Hepatocyte (in vitro differentiated cells): ENCODE measurements at regions not wholly inside any gene's neighbourhood (a gene's known extent, or its start where the extent isn't known, plus 50 kb on each side); places are given as distances from the start of the nearest gene placed in this dataset.

Experiments used
- DNase-seq: peaks from one replicate; pipeline ENCODE4 v3.0.0-alpha.2; 2016; ENCODE audit warnings: low spot score
- H2AFZ ChIP-seq: fragments of 200-600 bp; sonication (generic); 2 replicates; pipeline ENCODE4 v1.6.0; 2016; ENCODE audit warnings: antibody characterized with exemption, mild to moderate bottlenecking
- H3K27ac ChIP-seq: fragments of 200-600 bp; sonication (generic); 2 replicates; pipeline ENCODE4 v1.5.1; 2016; ENCODE audit warnings: mild to moderate bottlenecking
- H3K27me3 ChIP-seq: fragments of 200-600 bp; sonication (generic); 2 replicates; pipeline ENCODE4 v1.6.1; 2016
- H3K36me3 ChIP-seq: fragments of 200-600 bp; sonication (generic); replicated peaks from 2 replicates; pipeline ENCODE4 v1.5.1; 2016; ENCODE audit warnings: low read depth; ENCODE audit not compliant: insufficient read depth
- H3K4me1 ChIP-seq: fragments of 200-600 bp; sonication (generic); 2 replicates; pipeline ENCODE4 v1.5.1; 2016; ENCODE audit warnings: mild to moderate bottlenecking, moderate library complexity; ENCODE audit not compliant: insufficient read depth
- H3K4me2 ChIP-seq: fragments of 200-600 bp; sonication (generic); 2 replicates; pipeline ENCODE4 v1.6.0; 2016
- H3K4me3 ChIP-seq: fragments of 200-600 bp; sonication (generic); 2 replicates; pipeline ENCODE4 v1.5.1; 2016; ENCODE audit warnings: mild to moderate bottlenecking
- H3K79me2 ChIP-seq: fragments of 200-600 bp; sonication (generic); 2 replicates; pipeline ENCODE4 v1.6.0; 2017; ENCODE audit warnings: mild to moderate bottlenecking
- H3K9me2 ChIP-seq: fragments of 200-600 bp; sonication (generic); replicated peaks from 2 replicates; pipeline ENCODE4 v1.6.0; 2017; ENCODE audit warnings: mild to moderate bottlenecking; ENCODE audit not compliant: insufficient read depth
- H3K9me3 ChIP-seq: fragments of 200-600 bp; sonication (generic); 2 replicates; pipeline ENCODE4 v1.5.1; 2016; ENCODE audit warnings: low read depth, mild to moderate bottlenecking
- H4K20me1 ChIP-seq: fragments of 200-600 bp; sonication (generic); 2 replicates; pipeline ENCODE4 v1.6.0; 2016; ENCODE audit warnings: mild to moderate bottlenecking; ENCODE audit not compliant: insufficient read depth, poor library complexity, severe bottlenecking
- EZH2 ChIP-seq: fragments of 200-600 bp; sonication (generic); IDR thresholded peaks from 2 replicates; pipeline ENCODE4 v1.6.1; 2016; ENCODE audit warnings: antibody characterized with exemption, mild to moderate bottlenecking, borderline replicate concordance
- EZH2phosphoT487 ChIP-seq: fragments of 200-600 bp; sonication (generic); IDR thresholded peaks from one replicate; pipeline ENCODE4 v1.6.1; 2018; ENCODE audit warnings: antibody characterized with exemption, mild to moderate bottlenecking, low read depth, moderate library complexity; ENCODE audit not compliant: unreplicated experiment, severe bottlenecking
- WGBS: methylation state at CpG from one replicate; pipeline ENCODE4 v1.1.6; 2016; ENCODE audit warnings: low lambda C conversion rate; ENCODE audit errors: missing lambda C conversion rate; 5-methylcytosine and 5-hydroxymethylcytosine counted together
- TF ChIP-seq, protein P1 (sequence below): fragments of 200-600 bp; sonication (generic); IDR thresholded peaks from 2 replicates; pipeline ENCODE4 v1.5.1; 2016; ENCODE audit warnings: antibody characterized with exemption, mild to moderate bottlenecking; ENCODE audit not compliant: poor library complexity

DNA sequence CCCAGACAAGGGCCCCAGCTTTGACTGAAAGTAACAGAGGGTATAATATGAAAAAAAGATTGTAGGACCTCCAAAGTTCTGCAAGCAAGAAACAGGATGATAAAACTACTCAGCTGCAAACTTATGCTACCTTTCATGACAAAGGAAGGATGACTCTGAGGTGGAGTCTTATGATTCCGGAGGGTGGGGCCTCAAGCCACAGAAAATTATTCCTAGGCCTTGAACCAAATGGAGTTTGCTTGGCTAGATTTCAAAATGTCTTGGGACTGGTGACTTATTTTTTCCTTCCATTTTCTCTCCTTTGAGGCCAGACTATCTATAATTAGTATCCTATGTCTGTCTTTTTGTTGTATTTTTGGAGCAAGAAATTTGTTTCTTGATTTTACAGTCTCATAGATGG lies 336.4 kb downstream of the LRIG3 start:
- no peaks in the 10 kb centered on the region for H3K9me2 ChIP-seq
- no peak overlapping the region for H3K4me3 ChIP-seq
- H4K20me1 ChIP-seq: no peaks in the 10 kb centered on the region
- no peaks in the 10 kb centered on the region for H3K79me2 ChIP-seq
- no peak for DNase-seq
- H3K9me3 ChIP-seq: no peaks in the 10 kb centered on the region
- no peaks in the 10 kb centered on the region for H3K4me1 ChIP-seq
- H3K36me3 ChIP-seq: no peaks in the 10 kb centered on the region
- TF ChIP-seq EZH2: no peak
- TF ChIP-seq, protein P1, sequence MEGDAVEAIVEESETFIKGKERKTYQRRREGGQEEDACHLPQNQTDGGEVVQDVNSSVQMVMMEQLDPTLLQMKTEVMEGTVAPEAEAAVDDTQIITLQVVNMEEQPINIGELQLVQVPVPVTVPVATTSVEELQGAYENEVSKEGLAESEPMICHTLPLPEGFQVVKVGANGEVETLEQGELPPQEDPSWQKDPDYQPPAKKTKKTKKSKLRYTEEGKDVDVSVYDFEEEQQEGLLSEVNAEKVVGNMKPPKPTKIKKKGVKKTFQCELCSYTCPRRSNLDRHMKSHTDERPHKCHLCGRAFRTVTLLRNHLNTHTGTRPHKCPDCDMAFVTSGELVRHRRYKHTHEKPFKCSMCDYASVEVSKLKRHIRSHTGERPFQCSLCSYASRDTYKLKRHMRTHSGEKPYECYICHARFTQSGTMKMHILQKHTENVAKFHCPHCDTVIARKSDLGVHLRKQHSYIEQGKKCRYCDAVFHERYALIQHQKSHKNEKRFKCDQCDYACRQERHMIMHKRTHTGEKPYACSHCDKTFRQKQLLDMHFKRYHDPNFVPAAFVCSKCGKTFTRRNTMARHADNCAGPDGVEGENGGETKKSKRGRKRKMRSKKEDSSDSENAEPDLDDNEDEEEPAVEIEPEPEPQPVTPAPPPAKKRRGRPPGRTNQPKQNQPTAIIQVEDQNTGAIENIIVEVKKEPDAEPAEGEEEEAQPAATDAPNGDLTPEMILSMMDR: no peak
- TF ChIP-seq EZH2phosphoT487: no peak
- H3K27ac ChIP-seq: no peak overlapping the region
- H3K4me2 ChIP-seq: no peak overlapping the region
- no peaks in the 10 kb centered on the region for H3K27me3 ChIP-seq
- 95% methylated on average over 1 of the region's 1 CpG for WGBS
- H2AFZ ChIP-seq: no peak overlapping the region

DNA sequence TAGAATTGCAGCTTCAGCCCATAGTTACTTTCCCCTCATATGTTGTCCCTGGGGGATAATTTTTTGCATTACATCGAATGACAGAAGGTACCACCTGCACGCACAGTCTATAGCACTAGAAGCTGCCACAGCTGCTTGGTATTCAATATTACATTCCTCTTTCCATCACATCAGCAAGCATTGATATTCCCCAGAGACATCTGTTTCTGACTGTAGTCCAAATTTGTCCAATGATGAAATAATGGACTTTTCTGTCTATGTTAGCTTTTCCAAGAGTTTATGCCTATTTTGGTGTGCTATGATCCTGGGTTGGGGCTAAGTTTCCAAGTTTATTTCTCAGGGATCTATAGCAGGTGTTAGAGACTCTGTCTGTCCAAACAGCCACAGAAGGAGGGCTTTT lies 335.4 kb downstream of the LRIG3 start:
- H3K4me1 ChIP-seq: no peaks in the 10 kb centered on the region
- no peaks in the 10 kb centered on the region for H3K9me3 ChIP-seq
- no peak for DNase-seq
- no peak overlapping the region for H3K4me3 ChIP-seq
- H3K27me3 ChIP-seq: no peaks in the 10 kb centered on the region
- no peak overlapping the region for H3K27ac ChIP-seq
- no peaks in the 10 kb centered on the region for H3K9me2 ChIP-seq
- no peak overlapping the region for H2AFZ ChIP-seq
- no peaks in the 10 kb centered on the region for H3K79me2 ChIP-seq
- TF ChIP-seq EZH2phosphoT487 (no peak), EZH2 (no peak)
- H3K4me2 ChIP-seq: no peak overlapping the region
- WGBS: 98% methylated on average over 2 of the region's 2 CpGs
- H3K36me3 ChIP-seq: no peaks in the 10 kb centered on the region
- no peaks in the 10 kb centered on the region for H4K20me1 ChIP-seq

DNA sequence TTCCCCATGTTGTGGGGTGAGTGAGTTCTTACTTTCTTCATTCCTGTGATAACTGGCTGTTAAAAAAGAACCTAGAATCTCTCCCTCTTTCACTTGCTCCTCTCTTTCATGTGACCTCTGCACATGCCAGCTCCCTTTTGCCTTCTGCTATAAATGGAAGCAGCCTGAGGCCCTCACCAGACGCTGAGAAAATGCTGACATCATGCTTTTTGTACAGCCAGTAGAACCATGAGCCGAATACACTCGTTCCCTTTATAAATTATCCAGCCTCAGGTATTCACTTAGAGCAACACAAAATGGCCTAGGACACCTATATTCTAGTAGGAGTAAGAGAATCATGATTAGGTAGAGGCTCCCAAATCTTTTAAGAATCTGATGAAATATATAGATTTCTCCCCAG lies 333.5 kb downstream of the LRIG3 start:
- no peaks in the 10 kb centered on the region for H3K36me3 ChIP-seq
- no peak for DNase-seq
- 52% methylated on average over 3 of the region's 3 CpGs for WGBS

DNA sequence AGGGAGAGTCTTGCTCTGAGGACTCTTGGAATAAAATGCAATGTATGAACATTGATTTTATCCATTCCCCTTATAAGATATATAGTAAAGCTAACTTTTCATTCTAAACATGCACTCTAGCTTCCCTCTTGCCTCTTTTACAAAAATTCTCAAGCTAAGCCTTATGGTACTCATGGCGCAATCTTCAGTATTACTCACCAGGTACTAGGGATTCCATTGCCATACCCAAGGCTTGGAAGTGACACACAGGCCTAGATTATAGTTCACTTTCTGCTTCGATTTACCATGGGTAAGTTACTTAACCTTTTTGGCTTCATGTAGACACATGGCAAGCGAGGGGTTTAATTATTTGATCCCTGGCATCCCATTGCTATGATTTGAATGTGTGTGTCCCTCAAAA lies 331.5 kb downstream of the LRIG3 start:
- TF ChIP-seq, protein P1: no peak
- Histone ChIP-seq H3K27ac (no peak overlapping the region), H3K4me2 (no peak overlapping the region), H3K4me1 (peaks cover 3% of the 10 kb centered on the region), H4K20me1 (no peaks in the 10 kb centered on the region), H3K4me3 (no peak overlapping the region), H3K27me3 (no peaks in the 10 kb centered on the region), H3K36me3 (no peaks in the 10 kb centered on the region), H3K79me2 (no peaks in the 10 kb centered on the region), H3K9me2 (no peaks in the 10 kb centered on the region), H2AFZ (no peak overlapping the region), H3K9me3 (no peaks in the 10 kb centered on the region)
- no peak for DNase-seq
- WGBS: 64% methylated on average over 3 of the region's 3 CpGs

More for the DNA sequence above, 333.5 kb downstream of the LRIG3 start:
- Histone ChIP-seq H3K4me1 (no peaks in the 10 kb centered on the region), H3K9me2 (no peaks in the 10 kb centered on the region), H2AFZ (no peak overlapping the region), H4K20me1 (no peaks in the 10 kb centered on the region), H3K9me3 (no peaks in the 10 kb centered on the region), H3K4me3 (no peak overlapping the region), H3K27me3 (no peaks in the 10 kb centered on the region), H3K27ac (no peak overlapping the region), H3K4me2 (no peak overlapping the region), H3K79me2 (no peaks in the 10 kb centered on the region)
- TF ChIP-seq EZH2phosphoT487 (no peak), EZH2 (no peak)
- TF ChIP-seq, protein P1: no peak
